Colon (tissue), 2 donors: ENCODE measurements at regions not wholly inside any gene's neighbourhood (a gene's known extent, or its start where the extent isn't known, plus 50 kb on each side); places are given as distances from the start of the nearest gene placed in this dataset.

ENCODE experiments used
- FAIRE-seq: peaks from 2 replicates; lab custom pipeline; 2012; peaks lifted over from hg19 to GRCh38; lab: Jason Lieb, UNC
- donor health status: control.
- donor health status: control.

- no peak for FAIRE-seq
Measured at GRCh38 chr7:120164-120991, 72.0 kb upstream of the FAM20C start.

- no peak for FAIRE-seq
Measured at GRCh38 chr7:121002-121785, 71.2 kb upstream of the FAM20C start.

- FAIRE-seq, result no peak
Measured at GRCh38 chr7:123237-123636, 69.1 kb upstream of the FAM20C start.

- FAIRE-seq, result no peak
Measured at GRCh38 chr7:124130-124949, 68.0 kb upstream of the FAM20C start.

GRCh38 chr7:125061-125475, 67.3 kb upstream of the FAM20C start:
- no peak for FAIRE-seq

- no peak for FAIRE-seq
Measured at GRCh38 chr7:125661-126060, 66.7 kb upstream of the FAM20C start.

GRCh38 chr7:126368-126767, 66.0 kb upstream of the FAM20C start:
- FAIRE-seq, result no peak

- no peak for FAIRE-seq
Measured at GRCh38 chr7:127064-127598, 65.2 kb upstream of the FAM20C start.

- no peak for FAIRE-seq
Measured at GRCh38 chr7:128171-129080, 63.9 kb upstream of the FAM20C start.

GRCh38 chr7:129366-130221, 62.8 kb upstream of the FAM20C start:
- no peak for FAIRE-seq

- FAIRE-seq, result no peak
Measured at GRCh38 chr7:130222-130572, 62.2 kb upstream of the FAM20C start.

GRCh38 chr7:130875-131780, 61.2 kb upstream of the FAM20C start:
- no peak for FAIRE-seq

- FAIRE-seq, result no peak
Measured at GRCh38 chr7:131781-132482, 60.4 kb upstream of the FAM20C start.

- no peak for FAIRE-seq
Measured at GRCh38 chr7:132899-133298, 59.5 kb upstream of the FAM20C start.

GRCh38 chr7:133470-133869, 58.9 kb upstream of the FAM20C start:
- FAIRE-seq, result no peak

GRCh38 chr7:134029-134428, 58.3 kb upstream of the FAM20C start:
- no peak for FAIRE-seq

GRCh38 chr7:134561-135256, 57.7 kb upstream of the FAM20C start:
- no peak for FAIRE-seq

- no peak for FAIRE-seq
Measured at GRCh38 chr7:135257-135653, 57.1 kb upstream of the FAM20C start.
